ENCODE measurements at regions not wholly inside any gene's neighbourhood (a gene's known extent, or its start where the extent isn't known, plus 50 kb on each side); places are given as distances from the start of the nearest gene placed in this dataset.

DNA sequence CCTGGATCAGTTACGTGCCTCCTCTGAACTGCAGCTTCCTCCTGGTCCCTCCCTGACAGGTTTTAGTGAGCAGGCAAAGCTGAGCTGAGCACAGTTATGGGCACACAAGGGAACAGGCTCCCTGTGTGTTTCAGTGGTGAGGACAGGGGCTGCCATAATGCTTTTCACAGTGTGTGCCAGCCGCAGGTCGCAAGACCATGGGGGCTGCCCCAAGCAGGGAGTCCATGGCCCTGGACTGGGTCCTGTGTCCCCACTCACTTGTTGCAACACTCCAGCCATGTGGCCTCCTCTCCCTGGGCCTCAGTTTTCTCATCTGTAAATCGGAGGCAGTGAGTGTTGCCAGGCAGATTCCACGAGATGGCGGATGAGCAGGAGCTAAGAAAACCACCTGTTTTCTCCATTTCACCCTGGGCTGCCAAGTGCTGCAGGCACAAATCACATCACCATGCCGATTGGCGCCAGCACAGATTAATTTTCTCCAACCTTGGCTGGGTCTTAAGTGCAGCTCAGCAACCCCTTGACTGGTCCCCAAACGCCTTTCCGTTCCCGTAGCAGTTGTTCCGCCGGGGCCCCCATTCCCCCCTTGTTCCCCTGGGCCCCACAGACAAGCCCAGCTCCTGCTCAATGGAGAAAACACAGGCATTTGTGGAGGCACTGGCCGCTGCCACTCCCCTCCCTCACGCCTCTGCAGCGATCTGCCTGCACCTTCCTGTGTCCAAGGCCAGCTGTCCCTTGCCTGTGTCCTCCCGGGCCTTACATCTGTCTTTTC lies 57.1 kb upstream of the NNAT start:
- no peak for TF ChIP-seq CTCF (IDR thresholded peaks at IDR 0.05)
- no peak for TF ChIP-seq NFE2L1 (CRISPR knock-in tag; IDR thresholded peaks at IDR 0.05)
- no peak for TF ChIP-seq ZNF512 (CRISPR knock-in tag; IDR thresholded peaks at IDR 0.05; ENCODE audit: borderline replicate concordance)
- TF ChIP-seq ETV6 (CRISPR knock-in tag; IDR thresholded peaks at IDR 0.05), result no peak
